Endothelial cell of umbilical vein (primary cell): ENCODE measurements at regions not wholly inside any gene's neighbourhood (a gene's known extent, or its start where the extent isn't known, plus 50 kb on each side); places are given as distances from the start of the nearest gene placed in this dataset.
"Not testable (repeated sequence)": the region's sequence is repeated elsewhere in the genome, so short reads cannot be mapped to it uniquely, and the experiment has no call there.

Experiments
- BruUV-seq: library from RNA; stranded (reverse); fragments of 400-500 nt; replicated peaks from 2 replicates; lab custom pipeline; 2021; lab: Mats Ljungman, UMichigan
- CTCF ChIA-PET: fragments of 300-600, 350-600 bp; sonication (Branson Sonifier 250); formaldehyde crosslinking; loops from one replicate; lab custom pipeline; 2021; ENCODE audit warnings: antibody characterized with exemption, inconsistent platforms; lab: Charles Lee
- POLR2A ChIA-PET: fragments of 300-600, 350-600 bp; sonication (Branson Sonifier 250); formaldehyde crosslinking; loops from one replicate; lab custom pipeline; 2021; ENCODE audit warnings: antibody characterized with exemption, inconsistent platforms; lab: Charles Lee
- DNase-seq: peaks from one replicate; pipeline ENCODE4 v3.0.0-alpha.2; 2011; ENCODE audit warnings: low read depth, low spot score
- FAIRE-seq: peaks from 2 replicates; lab custom pipeline; 2011; peaks lifted over from hg19 to GRCh38; lab: Jason Lieb, UNC
- H2AFZ ChIP-seq: 2 replicates; pipeline ENCODE4 v1.6.0; 2012; ENCODE audit warnings: low read depth, low read length, control low read depth, inconsistent platforms
- H3K27ac ChIP-seq: 2 replicates; pipeline ENCODE4 v1.5.1; 2011; ENCODE audit warnings: low read depth, mild to moderate bottlenecking, control low read depth, low read length, moderate library complexity; ENCODE audit not compliant: insufficient read depth
- H3K27me3 ChIP-seq, 2 experiments: 2 replicates each; pipeline versions ENCODE4 v1.6.0 to v1.6.1; 2011; ENCODE audit warnings: low read length in 2 of 2, mixed read lengths in 1 of 2; ENCODE audit not compliant: control insufficient read depth in 2 of 2, insufficient read depth in 2 of 2
- H3K36me3 ChIP-seq, 2 experiments: 2 replicates in 1 of 2; 3 replicates in 1 of 2; pipeline ENCODE4 v1.5.1; 2011; ENCODE audit warnings: low read length in 2 of 2, mild to moderate bottlenecking in 1 of 2, moderate library complexity in 1 of 2; ENCODE audit not compliant: control insufficient read depth in 2 of 2, insufficient read depth in 2 of 2; ENCODE audit errors: extremely low read depth in 1 of 2
- H3K4me1 ChIP-seq: 3 replicates; pipeline ENCODE4 v1.5.1; 2011; ENCODE audit warnings: mild to moderate bottlenecking, low read length; ENCODE audit not compliant: control insufficient read depth, insufficient read depth; ENCODE audit errors: extremely low read depth
- H3K4me2 ChIP-seq: 2 replicates; pipeline ENCODE4 v1.6.1; 2011; ENCODE audit warnings: low read length, control low read depth, mixed read lengths; ENCODE audit not compliant: insufficient read depth
- H3K4me3 ChIP-seq, 3 experiments: fragments of 200-600 bp in 1 of 3; sonication (generic), shearing (Covaris generic) in 1 of 3; replicated peaks in 1 of 3; 2 replicates each; pipeline ENCODE4 v1.5.1; 2011 to 2016; ENCODE audit warnings: control low read depth in 3 of 3, low read length in 3 of 3, mild to moderate bottlenecking in 2 of 3, inconsistent platforms in 1 of 3, low read depth in 1 of 3, moderate library complexity in 1 of 3; ENCODE audit not compliant: insufficient read depth in 1 of 3
- H3K79me2 ChIP-seq: 2 replicates; pipeline ENCODE4 v1.6.0; 2012; ENCODE audit warnings: low read length, inconsistent platforms; ENCODE audit not compliant: control insufficient read depth, insufficient read depth
- H3K9ac ChIP-seq: replicated peaks from 2 replicates; pipeline ENCODE3; 2011; ENCODE audit warnings: low read length, control low read depth; ENCODE audit not compliant: insufficient read depth; ENCODE audit errors: extremely low read depth
- H3K9me1 ChIP-seq: replicated peaks from 3 replicates; pipeline ENCODE4 v1.6.0; 2011; ENCODE audit warnings: mild to moderate bottlenecking, low read length; ENCODE audit not compliant: control insufficient read depth, insufficient read depth; ENCODE audit errors: extremely low read depth
- H3K9me3 ChIP-seq: replicated peaks from 2 replicates; pipeline ENCODE4 v1.5.1; 2012; ENCODE audit warnings: low read length, inconsistent platforms; ENCODE audit not compliant: control insufficient read depth, insufficient read depth
- H4K20me1 ChIP-seq: replicated peaks from 2 replicates; pipeline ENCODE3; 2011; ENCODE audit warnings: mild to moderate bottlenecking, low read length; ENCODE audit not compliant: control insufficient read depth, insufficient read depth; ENCODE audit errors: extremely low read depth
- CTCF ChIP-seq, 2 donors: IDR thresholded peaks; 1 replicate in 1 of 2; 2 replicates in 1 of 2; pipeline ENCODE4 v1.5.1; 2011; ENCODE audit warnings: low read length in 2 of 2, mild to moderate bottlenecking in 2 of 2, moderate library complexity in 2 of 2, control low read depth in 1 of 2, inconsistent platforms in 1 of 2, low read depth in 1 of 2; ENCODE audit not compliant: insufficient read depth in 1 of 2; ENCODE audit errors: extremely low read depth in 1 of 2
- EZH2 ChIP-seq: IDR thresholded peaks from 2 replicates; pipeline ENCODE4 v1.6.1; 2012; ENCODE audit warnings: borderline replicate concordance, low read depth, mild to moderate bottlenecking, moderate library complexity, low read length, inconsistent platforms; ENCODE audit not compliant: severe bottlenecking
- FOS ChIP-seq: IDR thresholded peaks from 2 replicates; pipeline ENCODE4 v1.6.1; 2011; ENCODE audit warnings: mild to moderate bottlenecking, low read length, moderate library complexity, borderline replicate concordance; ENCODE audit not compliant: insufficient read depth
- GATA2 ChIP-seq: IDR thresholded peaks from 2 replicates; pipeline ENCODE4 v1.7.0; 2011; ENCODE audit warnings: low read depth, mild to moderate bottlenecking, moderate library complexity, mixed read lengths, low read length; ENCODE audit not compliant: insufficient read length, insufficient read depth
- JUN ChIP-seq: IDR thresholded peaks from 2 replicates; pipeline ENCODE4 v1.6.1; 2011; ENCODE audit warnings: borderline replicate concordance, low read depth; ENCODE audit not compliant: insufficient read length, insufficient read depth
- MYC ChIP-seq: IDR thresholded peaks from one replicate; pipeline ENCODE4 v1.6.1; 2011; ENCODE audit warnings: mild to moderate bottlenecking, low read depth, low read length
- POLR2A ChIP-seq: IDR thresholded peaks from 2 replicates; pipeline ENCODE4 v1.6.1; 2012; ENCODE audit warnings: low read depth, mild to moderate bottlenecking, control low read depth, low read length
- POLR2AphosphoS5 ChIP-seq: IDR thresholded peaks from 2 replicates; pipeline ENCODE4 v1.6.1; 2012; ENCODE audit warnings: low read depth, mild to moderate bottlenecking, control low read depth, low read length, moderate library complexity; ENCODE audit not compliant: insufficient read depth
- dilution Hi-C: fragments of 300-500 bp; cut with MboI; formaldehyde crosslinking; loops from one replicate; pipeline ENCODE4 v1.15.0; 2019; ENCODE audit warnings: low sequenced_read_pairs; ENCODE audit not compliant: extremely low pct_ligation_motif_present
- intact Hi-C: fragments of 100-400 bp; cut with micrococcal nuclease; formaldehyde crosslinking; loops from one replicate; pipeline ENCODE4 v1.10.0; 2022
- TF ChIP-seq, protein P1 (sequence below): IDR thresholded peaks from 2 replicates; pipeline ENCODE4 v1.6.1; 2011; ENCODE audit not compliant: insufficient read depth, insufficient read length

- POLR2A ChIA-PET, BruUV-seq, dilution Hi-C loops: not testable (repeated sequence)
These were observed 243.7 kb upstream of the PLPP4 start for GRCh38 chr10:120213283-120213682.

DNA sequence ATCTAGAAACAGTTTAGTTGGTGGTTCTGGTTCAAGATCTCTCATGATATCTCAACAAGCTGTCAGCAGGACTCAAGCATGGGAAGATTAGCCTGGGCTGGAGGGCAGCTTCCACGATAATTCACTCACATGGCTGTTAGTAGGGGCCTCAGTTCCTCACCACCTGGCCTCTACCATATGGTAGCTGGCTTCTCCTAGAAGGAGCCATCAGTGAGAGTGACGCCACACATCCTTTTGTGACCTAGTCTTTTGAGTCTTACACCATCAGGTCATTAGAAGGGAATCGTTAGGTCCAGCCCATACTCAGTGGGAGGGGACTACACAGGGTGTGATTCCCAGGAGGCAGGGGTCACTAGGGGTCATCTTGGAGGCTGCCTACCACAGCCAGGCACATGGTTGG, 239.3 kb upstream of the PLPP4 start:
- no TSS peak for BruUV-seq
- Histone ChIP-seq H3K9ac (no peak overlapping the region), H3K4me2 (no peak overlapping the region), H3K79me2 (no peaks in the 10 kb centered on the region), H2AFZ (no peak overlapping the region), H3K27me3 (no peaks in the 10 kb centered on the region), H3K4me1 (no peaks in the 10 kb centered on the region), H3K4me3 (no peak overlapping the region), H3K27ac (no peak overlapping the region), H3K36me3 (no peaks in the 10 kb centered on the region), H3K9me3 (no peaks in the 10 kb centered on the region), H3K9me1 (no peaks in the 10 kb centered on the region), H4K20me1 (no peaks in the 10 kb centered on the region)
- no peak for TF ChIP-seq MYC
- TF ChIP-seq JUN = no peak
- TF ChIP-seq, protein P1, sequence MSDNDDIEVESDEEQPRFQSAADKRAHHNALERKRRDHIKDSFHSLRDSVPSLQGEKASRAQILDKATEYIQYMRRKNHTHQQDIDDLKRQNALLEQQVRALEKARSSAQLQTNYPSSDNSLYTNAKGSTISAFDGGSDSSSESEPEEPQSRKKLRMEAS = no peak
- TF ChIP-seq POLR2AphosphoS5 = no peak
- TF ChIP-seq FOS = no peak
- TF ChIP-seq GATA2 = no peak
- TF ChIP-seq EZH2 = no peak
- TF ChIP-seq CTCF (IDR thresholded peaks at IDR 0.05; ENCODE audit: extremely low read depth in 1 of 2, insufficient read depth in 1 of 2, low read depth in 1 of 2, low read length in 2 of 2) = no peak
- TF ChIP-seq POLR2A = no peak
- DNase-seq = no peak
- no peak for FAIRE-seq
- CTCF ChIA-PET = interaction anchor here (1.4 to 2.0 kb wide), 2 partner anchors 9 to 119 kb away, joined by 4 to 8 read pairs; no protein-coding TSS in a partner anchor
- intact Hi-C loops (no loop called here), dilution Hi-C loops (no loop called here)
- POLR2A ChIA-PET = no interaction called here

More at GRCh38 chr10:120213283-120213682, 243.7 kb upstream of the PLPP4 start:
- H3K9me1 ChIP-seq, H3K27me3 ChIP-seq, DNase-seq, H2AFZ ChIP-seq, H3K9ac ChIP-seq, H3K4me3 ChIP-seq, intact Hi-C loops, H3K27ac ChIP-seq, H3K79me2 ChIP-seq, H3K4me2 ChIP-seq, H3K4me1 ChIP-seq, H4K20me1 ChIP-seq, H3K36me3 ChIP-seq, H3K9me3 ChIP-seq, FAIRE-seq: not testable (repeated sequence)
- CTCF ChIA-PET = interaction anchor here (1.0 kb wide), 1 partner anchor 8 kb away, joined by 3 read pairs; no protein-coding TSS in a partner anchor
